ENCODE measurements at regions not wholly inside any gene's neighbourhood (a gene's known extent, or its start where the extent isn't known, plus 50 kb on each side); places are given as distances from the start of the nearest gene placed in this dataset.

DNA sequence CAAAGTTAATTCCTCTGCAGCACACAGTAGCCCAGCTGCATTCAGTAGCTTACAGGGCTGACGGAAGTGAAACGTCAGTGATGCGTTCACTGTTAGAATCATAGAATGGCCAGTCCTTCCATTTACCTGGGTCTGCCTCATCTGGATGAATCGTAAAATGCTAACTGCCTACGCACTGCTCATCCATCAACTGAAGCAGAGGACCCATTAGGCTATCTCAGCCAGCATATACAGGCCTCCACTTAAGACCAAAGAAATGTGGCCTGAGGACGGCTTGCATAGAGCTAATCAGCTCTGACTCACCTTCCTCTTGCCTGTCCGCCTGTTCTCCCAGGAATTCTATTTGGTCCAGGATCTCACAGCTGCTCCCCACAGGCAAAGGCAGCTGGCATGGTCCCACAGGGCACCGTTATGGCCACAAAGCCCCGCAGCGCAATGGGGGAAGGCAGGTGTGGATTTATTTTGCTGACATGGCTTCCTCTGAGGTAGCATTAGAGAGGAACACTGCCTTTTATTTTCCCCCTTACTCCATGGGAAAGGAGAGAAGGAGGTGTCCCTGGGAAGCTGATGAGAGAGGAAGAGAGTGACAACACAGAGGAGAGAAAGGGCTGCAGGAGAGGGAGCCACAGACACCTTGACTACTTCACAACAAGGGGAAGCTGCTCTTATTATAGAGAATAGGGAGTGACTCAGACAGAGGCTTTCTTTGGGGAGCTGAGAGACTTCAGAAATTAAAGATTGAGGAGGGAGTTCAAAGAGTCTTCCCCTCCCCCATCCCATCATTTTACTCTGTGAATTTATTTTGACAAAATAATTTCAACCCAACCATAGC, 177.6 kb downstream of the HHIPL2 start:
- ChIA-PET CTCF (interaction anchor here (0.7 to 1.0 kb wide), 2 partner anchors 85 to 219 kb away, joined by 3 read pairs; partner anchors contain the start of gene TAF1A), POLR2A (no interaction called here)
- H3K36me3 ChIP-seq (ENCODE audit: control insufficient read depth in 2 of 3, insufficient read depth in 3 of 3, low read length in 3 of 3), result no peaks in the 10 kb centered on the region
- DNase-seq (no peak), ATAC-seq (no peak)
- H3K27ac ChIP-seq (ENCODE audit: low read depth, low read length), result no peak overlapping the region
- H3K4me3 ChIP-seq (ENCODE audit: low read length), result no peak overlapping the region
- Mint-ChIP-seq H3K27ac (peak overlapping the region in 1 of 9 donors; percentile 70), H3K4me1 (peaks cover 0 to 14% (median 5%) of the 10 kb centered on the region in 7 donors), H3K4me3 (no peak overlapping the region), H3K27me3 (no peaks in the 10 kb centered on the region), H3K36me3 (peaks cover 0 to 4% (median 0%) of the 10 kb centered on the region in 5 donors), H3K9me3 (peaks cover 0 to 2% (median 0%) of the 10 kb centered on the region in 11 donors)
- H3K9me3 ChIP-seq (ENCODE audit: control insufficient read depth in 2 of 3, low read length in 3 of 3), result no peaks in the 10 kb centered on the region
- H3K27me3 ChIP-seq (ENCODE audit: control insufficient read depth in 2 of 2, insufficient read depth in 2 of 2, low read length in 2 of 2), result no peaks in the 10 kb centered on the region
- intact Hi-C loops (cut with micrococcal nuclease), result loop anchor here in 1 of 2 donors (10.0 kb wide), 1 partner anchor 145 kb away; no protein-coding TSS in a partner anchor
- no peaks in the 10 kb centered on the region for H3K4me1 ChIP-seq (ENCODE audit: control insufficient read depth in 2 of 2, insufficient read depth in 2 of 2, low read length in 2 of 2)

DNA sequence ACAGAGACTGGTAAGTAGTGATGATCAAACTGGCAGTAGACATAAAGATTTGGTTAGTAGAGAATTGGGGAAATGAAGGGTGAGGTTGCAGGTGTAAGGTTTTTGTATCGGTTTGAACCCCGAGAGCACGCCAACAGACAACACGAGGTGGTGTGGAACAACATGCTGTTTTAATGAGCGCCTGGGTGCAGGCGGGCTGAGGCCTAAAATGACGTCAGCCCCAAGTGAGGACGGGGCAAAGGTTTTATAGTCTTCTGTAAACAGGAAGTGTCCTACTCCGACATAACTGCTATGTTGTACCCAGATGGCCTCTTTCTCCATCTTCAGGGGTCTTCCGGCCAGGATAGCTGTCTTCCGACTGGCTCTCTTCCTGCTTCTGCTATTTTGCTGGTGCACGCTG, 178.8 kb downstream of the HHIPL2 start:
- Mint-ChIP-seq H3K4me1 (peaks cover 0 to 14% (median 5%) of the 10 kb centered on the region in 7 donors), H3K9me3 (peaks cover 0 to 2% (median 0%) of the 10 kb centered on the region in 11 donors), H3K36me3 (peaks cover 0 to 4% (median 0%) of the 10 kb centered on the region in 5 donors), H3K27me3 (no peaks in the 10 kb centered on the region), H3K4me3 (no peak overlapping the region), H3K27ac (peak overlapping the region in 1 of 9 donors; percentile 8)
- no peaks in the 10 kb centered on the region for H3K27me3 ChIP-seq (ENCODE audit: control insufficient read depth in 2 of 2, insufficient read depth in 2 of 2, low read length in 2 of 2)
- H3K36me3 ChIP-seq (ENCODE audit: control insufficient read depth in 2 of 3, insufficient read depth in 3 of 3, low read length in 3 of 3), result no peaks in the 10 kb centered on the region
- H3K9me3 ChIP-seq (ENCODE audit: control insufficient read depth in 2 of 3, low read length in 3 of 3), result no peaks in the 10 kb centered on the region
- H3K27ac ChIP-seq (ENCODE audit: low read depth, low read length), result no peak overlapping the region
- DNase-seq (no peak), ATAC-seq (no peak)
- intact Hi-C loops (cut with micrococcal nuclease), result no loop called here
- POLR2A ChIA-PET, result no interaction called here
- H3K4me3 ChIP-seq (ENCODE audit: low read length), result no peak overlapping the region
- CTCF ChIA-PET, result no interaction called here
- H3K4me1 ChIP-seq (ENCODE audit: control insufficient read depth in 2 of 2, insufficient read depth in 2 of 2, low read length in 2 of 2), result no peaks in the 10 kb centered on the region

DNA sequence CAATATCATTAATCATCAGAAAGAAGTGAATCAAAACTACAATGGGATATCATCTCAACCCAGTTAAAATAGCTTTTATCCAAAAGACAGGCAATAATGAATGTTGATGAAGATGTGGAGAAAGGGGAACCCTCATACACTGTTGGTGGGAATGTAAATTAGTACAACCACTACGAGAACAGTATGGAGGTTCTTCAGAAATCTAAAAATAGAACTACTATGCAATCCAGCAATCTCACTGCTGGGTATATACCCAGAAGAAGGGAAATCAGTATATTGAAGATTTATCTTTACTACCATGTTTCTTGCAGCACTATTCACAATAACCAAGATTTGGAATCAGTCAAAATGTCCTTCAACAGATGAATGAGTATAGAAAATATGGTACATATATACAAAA, 189.8 kb downstream of the HHIPL2 start:
- ATAC-seq (no peak), DNase-seq (no peak)
- Mint-ChIP-seq H3K27me3 (no peaks in the 10 kb centered on the region), H3K9me3 (peaks cover 0 to 26% (median 13%) of the 10 kb centered on the region in 11 donors), H3K36me3 (peaks cover 0 to 11% (median 3%) of the 10 kb centered on the region in 5 donors), H3K4me1 (peaks cover 0 to 12% (median 0%) of the 10 kb centered on the region in 7 donors), H3K4me3 (no peak overlapping the region), H3K27ac (no peak overlapping the region)
- ChIA-PET POLR2A (interaction anchor here (0.8 kb wide), 1 partner anchor 39 kb away, joined by 4 read pairs; no protein-coding TSS in a partner anchor), CTCF (no interaction called here)
- no peaks in the 10 kb centered on the region for H3K27me3 ChIP-seq (ENCODE audit: control insufficient read depth in 2 of 2, insufficient read depth in 2 of 2, low read length in 2 of 2)
- H3K4me3 ChIP-seq (ENCODE audit: low read length), result no peak overlapping the region
- intact Hi-C loops (cut with micrococcal nuclease), result no loop called here
- no peaks in the 10 kb centered on the region for H3K4me1 ChIP-seq (ENCODE audit: control insufficient read depth in 2 of 2, insufficient read depth in 2 of 2, low read length in 2 of 2)
- no peaks in the 10 kb centered on the region for H3K36me3 ChIP-seq (ENCODE audit: control insufficient read depth in 2 of 3, insufficient read depth in 3 of 3, low read length in 3 of 3)
- H3K27ac ChIP-seq (ENCODE audit: low read depth, low read length), result no peak overlapping the region
- no peaks in the 10 kb centered on the region for H3K9me3 ChIP-seq (ENCODE audit: control insufficient read depth in 2 of 3, low read length in 3 of 3)

DNA sequence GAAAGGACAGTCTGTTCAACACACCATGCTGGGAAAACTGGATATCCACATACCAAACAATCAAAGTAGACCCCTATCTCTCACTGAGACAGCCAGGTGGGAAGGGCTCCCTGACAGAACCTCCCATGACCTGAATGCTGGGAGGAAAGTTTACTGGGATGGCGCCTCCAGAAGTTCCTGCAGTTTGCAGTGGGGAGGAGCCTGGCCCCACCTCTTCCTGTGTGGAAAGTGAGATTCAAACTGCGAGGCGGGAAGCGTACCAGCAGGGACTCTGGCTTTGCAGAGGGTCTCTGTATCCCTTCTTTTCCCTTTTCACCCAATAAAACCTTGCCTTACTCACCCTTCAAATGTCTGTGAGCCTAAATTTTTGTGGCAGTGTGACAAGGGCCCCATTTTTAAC, 190.7 kb downstream of the HHIPL2 start:
- H3K27ac Mint-ChIP-seq, result no peak overlapping the region
- Histone ChIP-seq H3K36me3 (ENCODE audit: control insufficient read depth in 2 of 3, insufficient read depth in 3 of 3, low read length in 3 of 3) (no peaks in the 10 kb centered on the region), H3K27me3 (ENCODE audit: control insufficient read depth in 2 of 2, insufficient read depth in 2 of 2, low read length in 2 of 2) (no peaks in the 10 kb centered on the region), H3K27ac (ENCODE audit: low read depth, low read length) (no peak overlapping the region), H3K4me1 (ENCODE audit: control insufficient read depth in 2 of 2, insufficient read depth in 2 of 2, low read length in 2 of 2) (no peaks in the 10 kb centered on the region), H3K9me3 (ENCODE audit: control insufficient read depth in 2 of 3, low read length in 3 of 3) (no peaks in the 10 kb centered on the region), H3K4me3 (ENCODE audit: low read length) (no peak overlapping the region)
- intact Hi-C loops (cut with micrococcal nuclease), result no loop called here
- DNase-seq (no peak), ATAC-seq (no peak)
- H3K4me1 Mint-ChIP-seq, result peaks cover 0 to 12% (median 0%) of the 10 kb centered on the region in 7 donors
- ChIA-PET CTCF (no interaction called here), POLR2A (interaction anchor here (0.8 kb wide), 1 partner anchor 39 kb away, joined by 4 read pairs; no protein-coding TSS in a partner anchor)
- H3K4me3 Mint-ChIP-seq, result no peak overlapping the region
- H3K27me3 Mint-ChIP-seq, result no peaks in the 10 kb centered on the region
- peaks cover 0 to 11% (median 3%) of the 10 kb centered on the region in 5 donors for H3K36me3 Mint-ChIP-seq
- H3K9me3 Mint-ChIP-seq, result peaks cover 0 to 26% (median 13%) of the 10 kb centered on the region in 11 donors

DNA sequence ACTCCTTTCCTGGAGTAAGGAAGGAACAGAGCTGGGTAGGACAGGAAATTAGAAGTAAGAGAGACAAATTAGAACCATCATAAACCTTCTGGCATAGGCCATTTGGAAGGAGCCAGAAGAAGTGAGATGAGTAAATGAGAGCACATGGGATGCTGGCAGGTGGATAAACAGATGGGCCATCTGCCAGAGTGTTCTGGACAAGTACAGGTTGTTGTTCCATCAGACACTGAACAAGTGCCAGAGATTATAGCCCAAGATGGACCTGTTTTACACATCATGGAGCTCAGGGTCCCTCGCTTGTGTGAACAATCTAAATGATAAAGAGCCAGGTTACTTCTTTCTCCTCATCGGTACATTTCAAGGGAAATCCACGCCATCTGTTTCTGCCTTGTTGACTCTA, 200.3 kb downstream of the HHIPL2 start:
- no peaks in the 10 kb centered on the region for H3K4me1 ChIP-seq (ENCODE audit: control insufficient read depth in 2 of 2, insufficient read depth in 2 of 2, low read length in 2 of 2)

DNA sequence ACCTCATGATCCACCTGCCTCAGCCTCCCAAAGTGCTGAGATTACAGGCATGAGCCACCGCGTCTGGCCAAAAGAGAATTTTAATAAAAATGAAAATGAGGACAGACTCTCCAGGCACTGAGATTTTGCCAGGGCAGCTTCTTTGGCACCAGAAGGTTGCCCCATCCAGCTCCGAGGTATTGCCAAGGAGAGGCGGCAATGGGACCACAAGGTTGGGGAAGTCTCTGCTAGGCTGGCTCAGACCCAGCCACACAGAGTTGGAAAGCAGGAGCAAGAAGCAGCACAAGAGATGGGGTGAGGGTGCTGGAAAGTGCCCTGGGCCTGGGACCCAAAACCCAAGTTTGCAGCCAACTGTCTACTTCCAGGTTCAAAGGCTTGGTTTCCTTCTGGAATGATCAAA, 200.9 kb downstream of the HHIPL2 start:
- Histone ChIP-seq H3K9me3 (ENCODE audit: control insufficient read depth in 2 of 3, low read length in 3 of 3) (no peaks in the 10 kb centered on the region), H3K4me3 (ENCODE audit: low read length) (no peak overlapping the region), H3K36me3 (ENCODE audit: control insufficient read depth in 2 of 3, insufficient read depth in 3 of 3, low read length in 3 of 3) (no peaks in the 10 kb centered on the region), H3K27me3 (ENCODE audit: control insufficient read depth in 2 of 2, insufficient read depth in 2 of 2, low read length in 2 of 2) (no peaks in the 10 kb centered on the region), H3K27ac (ENCODE audit: low read depth, low read length) (no peak overlapping the region), H3K4me1 (ENCODE audit: control insufficient read depth in 2 of 2, insufficient read depth in 2 of 2, low read length in 2 of 2) (no peaks in the 10 kb centered on the region)
- Mint-ChIP-seq H3K27ac (no peak overlapping the region), H3K4me1 (peaks cover 0 to 7% (median 0%) of the 10 kb centered on the region in 7 donors), H3K27me3 (peaks cover 0 to 6% (median 0%) of the 10 kb centered on the region in 5 donors), H3K4me3 (no peak overlapping the region), H3K36me3 (peaks cover 0 to 7% (median 0%) of the 10 kb centered on the region in 5 donors), H3K9me3 (peaks cover 0 to 7% (median 3%) of the 10 kb centered on the region in 11 donors)
- DNase-seq (no peak), ATAC-seq (no peak)
- intact Hi-C loops (cut with micrococcal nuclease), result no loop called here
- ChIA-PET CTCF (no interaction called here), POLR2A (interaction anchor here (0.5 kb wide), 1 partner anchor 637 kb away, joined by 4 read pairs; no protein-coding TSS in a partner anchor)

More for the DNA sequence above, 200.3 kb downstream of the HHIPL2 start:
- Mint-ChIP-seq H3K36me3 (peaks cover 0 to 7% (median 0%) of the 10 kb centered on the region in 5 donors), H3K9me3 (peaks cover 0 to 7% (median 3%) of the 10 kb centered on the region in 11 donors), H3K27ac (no peak overlapping the region), H3K27me3 (peaks cover 0 to 6% (median 0%) of the 10 kb centered on the region in 5 donors), H3K4me3 (no peak overlapping the region), H3K4me1 (peaks cover 0 to 7% (median 0%) of the 10 kb centered on the region in 7 donors)
- ATAC-seq, result no peak
- CTCF ChIA-PET, result interaction anchor here (0.6 kb wide), 1 partner anchor 102 kb away, joined by 6 read pairs; no protein-coding TSS in a partner anchor
- intact Hi-C loops (cut with micrococcal nuclease), result no loop called here
- H3K9me3 ChIP-seq (ENCODE audit: control insufficient read depth in 2 of 3, low read length in 3 of 3), result no peaks in the 10 kb centered on the region
- H3K36me3 ChIP-seq (ENCODE audit: control insufficient read depth in 2 of 3, insufficient read depth in 3 of 3, low read length in 3 of 3), result no peaks in the 10 kb centered on the region
- no peak overlapping the region for H3K4me3 ChIP-seq (ENCODE audit: low read length)
- H3K27me3 ChIP-seq (ENCODE audit: control insufficient read depth in 2 of 2, insufficient read depth in 2 of 2, low read length in 2 of 2), result no peaks in the 10 kb centered on the region
- POLR2A ChIA-PET, result no interaction called here
- no peak overlapping the region for H3K27ac ChIP-seq (ENCODE audit: low read depth, low read length)
- DNase-seq, result no peak

Measured in naive thymus-derived CD4-positive, alpha-beta T cell (primary cell).